HL-60 (cell line): ENCODE measurements at regions not wholly inside any gene's neighbourhood (a gene's known extent, or its start where the extent isn't known, plus 50 kb on each side); places are given as distances from the start of the nearest gene placed in this dataset.

Experiments
- CTCF ChIP-seq: IDR thresholded peaks from one replicate; pipeline ENCODE4 v1.5.1; 2011; ENCODE audit warnings: low read length, control low read depth, inconsistent platforms; ENCODE audit not compliant: insufficient read depth
- GABPA ChIP-seq: IDR thresholded peaks from 2 replicates; pipeline ENCODE4 v1.6.1; 2012; ENCODE audit warnings: low read depth
- POLR2AphosphoS5 ChIP-seq: IDR thresholded peaks from 2 replicates; pipeline ENCODE4 v1.6.1; 2012; ENCODE audit warnings: low read depth
- REST ChIP-seq: IDR thresholded peaks from 2 replicates; pipeline ENCODE4 v1.6.1; 2012; ENCODE audit warnings: low read depth; ENCODE audit not compliant: insufficient replicate concordance

- TF ChIP-seq POLR2AphosphoS5 (no peak), CTCF (no peak), REST (no peak), GABPA (no peak)
Measured at GRCh38 chr10:78660446-78661106, 408.2 kb upstream of the ZMIZ1 start.
